Activated T-cell treated with anti-CD3 and anti-CD28 coated beads, Interleukin-2, amount 50 U/mL, for 72 hours (primary cell): ENCODE measurements at regions not wholly inside any gene's neighbourhood (a gene's known extent, or its start where the extent isn't known, plus 50 kb on each side); places are given as distances from the start of the nearest gene placed in this dataset.
"Not testable (repeated sequence)": the region's sequence is repeated elsewhere in the genome, so short reads cannot be mapped to it uniquely, and the experiment has no call there.

Experiments used
- ATAC-seq, 2 donors: fragments of 150-1000 bp; cut with Tn5 transposase; replicated peaks in 1 of 2; 2 replicates each; pipeline ENCODE4 v1.10.0; 2021; ENCODE audit warnings: moderate library complexity in 2 of 2, mild to moderate bottlenecking in 1 of 2
- DNase-seq, 2 donors: peaks; one replicate each; pipeline ENCODE4 v3.0.0; 2021 to 2022; ENCODE audit warnings: mixed read lengths in 1 of 2
- H3K27ac Mint-ChIP-seq: one replicate; pipeline ENCODE4 v1.8.0; 2022; ENCODE audit warnings: mild to moderate bottlenecking, moderate library complexity, mixed read lengths
- H3K27me3 Mint-ChIP-seq: one replicate; pipeline ENCODE4 v1.8.0; 2022; ENCODE audit warnings: low read depth, mixed read lengths
- H3K36me3 Mint-ChIP-seq, 2 donors: one replicate each; pipeline ENCODE4 v1.8.0; 2022; ENCODE audit warnings: mixed read lengths in 2 of 2, mild to moderate bottlenecking in 1 of 2; ENCODE audit not compliant: insufficient read depth in 2 of 2
- H3K4me1 Mint-ChIP-seq: one replicate; pipeline ENCODE4 v1.8.0; 2022; ENCODE audit warnings: low read depth, mixed read lengths
- H3K4me3 Mint-ChIP-seq, 2 donors: one replicate each; pipeline ENCODE4 v1.8.0; 2022; ENCODE audit warnings: mild to moderate bottlenecking in 2 of 2, mixed read lengths in 2 of 2, moderate library complexity in 2 of 2
- H3K9me3 Mint-ChIP-seq, 2 donors: one replicate each; pipeline ENCODE4 v1.8.0; 2022; ENCODE audit warnings: mixed read lengths in 2 of 2

DNA sequence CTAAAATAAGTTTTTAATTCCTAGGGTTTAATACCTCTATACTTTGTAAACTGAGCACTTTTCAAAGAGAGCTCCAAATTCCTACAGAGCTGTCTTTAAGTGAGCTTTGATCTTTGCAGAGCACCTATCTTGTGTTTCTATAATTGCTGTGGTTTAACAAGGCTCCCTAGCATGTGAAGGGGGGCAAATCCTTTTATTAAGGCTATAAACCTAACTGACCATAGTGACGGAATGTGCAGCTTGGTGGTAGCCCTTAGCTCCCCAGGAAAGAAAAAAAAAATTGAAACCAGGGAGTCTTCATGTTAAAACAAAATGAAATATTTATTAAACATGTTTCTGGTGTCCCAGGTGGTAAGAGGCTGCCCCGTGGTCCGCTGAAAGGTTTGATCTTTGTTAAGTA is 78.6 kb upstream of the ETAA1 start:
- no peaks in the 10 kb centered on the region for H3K36me3 Mint-ChIP-seq
- DNase-seq (no peak), ATAC-seq (no peak)
- no peak overlapping the region for H3K4me3 Mint-ChIP-seq
- no peak overlapping the region for H3K27ac Mint-ChIP-seq
- no peaks in the 10 kb centered on the region for H3K9me3 Mint-ChIP-seq
- no peaks in the 10 kb centered on the region for H3K4me1 Mint-ChIP-seq
- H3K27me3 Mint-ChIP-seq: peaks cover 6% of the 10 kb centered on the region

- H3K9me3 Mint-ChIP-seq: no peaks in the 10 kb centered on the region
- no peak for ATAC-seq
These were observed 78.1 kb upstream of the ETAA1 start for GRCh38 chr2:67318993-67319481.

GRCh38 chr2:67320861-67321587 is 76.1 kb upstream of the ETAA1 start:
- no peak for DNase-seq
- H3K4me1 Mint-ChIP-seq: no peaks in the 10 kb centered on the region
- no peak overlapping the region for H3K4me3 Mint-ChIP-seq
- H3K27ac Mint-ChIP-seq: no peak overlapping the region
- H3K9me3 Mint-ChIP-seq: no peaks in the 10 kb centered on the region
- no peak for ATAC-seq
- H3K27me3 Mint-ChIP-seq: peaks cover 6% of the 10 kb centered on the region
- H3K36me3 Mint-ChIP-seq: no peaks in the 10 kb centered on the region

More at GRCh38 chr2:67318993-67319481, 78.1 kb upstream of the ETAA1 start:
- H3K27ac Mint-ChIP-seq: no peak overlapping the region
- peaks cover 6% of the 10 kb centered on the region for H3K27me3 Mint-ChIP-seq
- no peaks in the 10 kb centered on the region for H3K4me1 Mint-ChIP-seq
- H3K4me3 Mint-ChIP-seq: no peak overlapping the region
- no peak for DNase-seq
- H3K36me3 Mint-ChIP-seq: no peaks in the 10 kb centered on the region

- no peak overlapping the region for H3K27ac Mint-ChIP-seq
- DNase-seq (no peak), ATAC-seq (no peak)
- no peak overlapping the region for H3K4me3 Mint-ChIP-seq
- H3K9me3 Mint-ChIP-seq: no peaks in the 10 kb centered on the region
- peaks cover 7% of the 10 kb centered on the region for H3K27me3 Mint-ChIP-seq
- H3K4me1 Mint-ChIP-seq: no peaks in the 10 kb centered on the region
- H3K36me3 Mint-ChIP-seq: no peaks in the 10 kb centered on the region
These were observed 75.6 kb upstream of the ETAA1 start for GRCh38 chr2:67321588-67321903.

- Mint-ChIP-seq H3K27ac (no peak overlapping the region), H3K27me3 (peaks cover 10% of the 10 kb centered on the region), H3K4me3 (no peak overlapping the region), H3K36me3 (no peaks in the 10 kb centered on the region), H3K4me1 (no peaks in the 10 kb centered on the region), H3K9me3 (no peaks in the 10 kb centered on the region)
- ATAC-seq (no peak), DNase-seq (no peak)
These were observed 74.7 kb upstream of the ETAA1 start for GRCh38 chr2:67322353-67323001.

DNA sequence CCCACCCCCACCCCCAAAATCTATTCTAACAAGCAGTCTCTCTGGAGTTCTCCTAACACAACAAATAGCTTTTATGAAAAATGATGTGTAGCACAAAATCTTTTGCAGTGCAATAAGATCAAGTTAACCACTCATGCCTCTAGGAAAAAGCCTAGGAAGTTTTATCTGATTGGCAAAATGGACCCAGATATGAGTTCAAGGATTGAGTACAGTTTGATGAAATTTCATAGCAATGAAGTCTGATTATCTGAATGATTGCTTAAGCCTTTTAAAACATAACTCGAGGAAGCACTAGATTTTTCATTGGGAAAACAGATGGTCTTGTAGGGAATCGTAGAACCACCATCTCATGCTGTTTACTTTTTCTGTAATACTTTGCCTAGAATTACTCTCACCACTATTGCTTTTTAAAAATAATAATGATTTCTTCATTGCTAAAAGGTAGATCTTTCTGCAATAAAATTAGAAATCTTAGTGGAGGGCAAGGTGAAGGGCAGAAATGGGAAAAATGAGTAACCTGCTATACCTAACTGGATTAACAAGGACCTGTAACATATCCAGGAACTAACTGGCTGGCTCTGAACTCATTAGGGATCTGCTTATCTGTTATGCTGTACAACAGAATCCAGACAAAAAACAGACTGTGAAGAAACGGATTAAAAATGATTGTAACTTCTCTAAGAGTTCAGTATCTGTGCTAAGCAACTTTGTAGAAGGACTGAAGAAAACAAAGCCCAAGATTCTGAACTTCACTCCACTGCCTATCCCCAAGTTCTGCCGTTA is 73.7 kb upstream of the ETAA1 start:
- H3K4me3 Mint-ChIP-seq: no peak overlapping the region

DNA sequence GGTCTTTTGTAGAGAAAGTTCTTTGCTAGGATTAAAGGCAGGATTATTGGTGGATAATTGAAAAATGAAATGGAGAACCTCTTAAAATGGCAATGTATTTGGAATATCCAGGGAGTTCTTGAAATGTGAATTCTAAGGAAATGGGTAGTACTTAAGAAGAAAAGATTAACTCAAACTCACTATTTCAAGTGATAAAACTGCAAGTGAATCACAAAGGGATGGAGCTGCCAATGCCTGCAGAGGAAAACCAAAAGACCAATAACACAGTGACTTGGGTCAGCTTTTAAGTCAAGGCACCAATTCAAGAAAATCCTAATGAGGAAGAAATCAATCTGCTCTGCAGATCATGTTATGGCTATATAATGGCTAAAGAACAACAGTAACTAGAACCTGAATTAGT is 67.6 kb upstream of the ETAA1 start:
- Mint-ChIP-seq H3K4me3 (no peak overlapping the region), H3K27ac (no peak overlapping the region), H3K4me1 (no peaks in the 10 kb centered on the region), H3K9me3 (no peaks in the 10 kb centered on the region), H3K36me3 (no peaks in the 10 kb centered on the region), H3K27me3 (peaks cover 4% of the 10 kb centered on the region)
- ATAC-seq (no peak), DNase-seq (no peak)

More for the DNA sequence above, 73.7 kb upstream of the ETAA1 start:
- Mint-ChIP-seq H3K27me3 (peaks cover 10% of the 10 kb centered on the region), H3K4me1 (no peaks in the 10 kb centered on the region), H3K27ac (no peak overlapping the region), H3K36me3 (no peaks in the 10 kb centered on the region), H3K9me3 (no peaks in the 10 kb centered on the region)
- DNase-seq (no peak), ATAC-seq (no peak)

- no peak overlapping the region for H3K4me3 Mint-ChIP-seq
- H3K27ac Mint-ChIP-seq: no peak overlapping the region
- no peaks in the 10 kb centered on the region for H3K9me3 Mint-ChIP-seq
- no peaks in the 10 kb centered on the region for H3K4me1 Mint-ChIP-seq
- H3K36me3 Mint-ChIP-seq: no peaks in the 10 kb centered on the region
- ATAC-seq (no peak), DNase-seq (no peak)
- H3K27me3 Mint-ChIP-seq: peaks cover 4% of the 10 kb centered on the region
These were observed 67.2 kb upstream of the ETAA1 start for GRCh38 chr2:67329951-67330350.

GRCh38 chr2:67331419-67332086 is 65.6 kb upstream of the ETAA1 start:
- not testable (repeated sequence) for DNase-seq, H3K4me1 Mint-ChIP-seq, ATAC-seq, H3K9me3 Mint-ChIP-seq, H3K36me3 Mint-ChIP-seq, H3K27ac Mint-ChIP-seq, H3K27me3 Mint-ChIP-seq, H3K4me3 Mint-ChIP-seq

DNA sequence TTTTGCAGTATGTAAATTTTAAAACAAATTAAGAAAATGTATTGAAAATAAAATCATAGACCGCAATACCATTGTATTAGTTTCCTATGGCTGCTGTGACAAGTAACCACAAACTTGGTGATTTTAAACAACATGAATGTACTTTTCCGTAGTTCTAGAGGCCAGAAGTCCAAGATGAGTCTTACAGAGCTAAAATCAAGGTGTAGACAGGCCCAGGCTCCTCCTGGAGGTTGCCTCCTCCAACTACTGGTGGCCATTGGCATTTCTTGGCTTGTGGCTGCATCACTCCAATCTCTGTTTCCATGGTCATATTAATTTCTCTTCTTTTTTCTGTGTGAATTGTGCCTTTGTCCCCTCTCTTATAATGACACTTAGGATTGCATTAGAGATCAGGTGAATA is 59.2 kb upstream of the ETAA1 start:
- no peak overlapping the region for H3K27ac Mint-ChIP-seq

GRCh38 chr2:67338601-67339233 is 58.4 kb upstream of the ETAA1 start:
- no peak overlapping the region for H3K4me3 Mint-ChIP-seq
- H3K27me3 Mint-ChIP-seq: peaks cover 18% of the 10 kb centered on the region

More for the DNA sequence above, 59.2 kb upstream of the ETAA1 start:
- ATAC-seq: no peak
- H3K9me3 Mint-ChIP-seq: peaks cover 0 to 2% of the 10 kb centered on the region in 2 donors
- H3K4me1 Mint-ChIP-seq: no peaks in the 10 kb centered on the region
- H3K36me3 Mint-ChIP-seq: no peaks in the 10 kb centered on the region
- peaks cover 14% of the 10 kb centered on the region for H3K27me3 Mint-ChIP-seq
- H3K4me3 Mint-ChIP-seq: no peak overlapping the region
- no peak for DNase-seq

GRCh38 chr2:67339234-67339885 is 57.8 kb upstream of the ETAA1 start:
- ATAC-seq: no peak
- Mint-ChIP-seq H3K36me3 (no peaks in the 10 kb centered on the region), H3K27ac (no peak overlapping the region), H3K4me1 (no peaks in the 10 kb centered on the region), H3K9me3 (peaks cover 0 to 2% of the 10 kb centered on the region in 2 donors), H3K4me3 (no peak overlapping the region), H3K27me3 (peaks cover 18% of the 10 kb centered on the region)
- DNase-seq: no peak

More at GRCh38 chr2:67338601-67339233, 58.4 kb upstream of the ETAA1 start:
- Mint-ChIP-seq H3K36me3 (no peaks in the 10 kb centered on the region), H3K4me1 (no peaks in the 10 kb centered on the region), H3K9me3 (peaks cover 0 to 2% of the 10 kb centered on the region in 2 donors), H3K27ac (no peak overlapping the region)
- ATAC-seq (no peak), DNase-seq (no peak)
